Activated CD8-positive, alpha-beta memory T cell treated with anti-CD3 and anti-CD28 coated beads for 1 hour (primary cell): ENCODE measurements at regions not wholly inside any gene's neighbourhood (a gene's known extent, or its start where the extent isn't known, plus 50 kb on each side); places are given as distances from the start of the nearest gene placed in this dataset.

Experiments used
- DNase-seq, 2 donors: peaks; one replicate each; pipeline ENCODE4 v3.0.0-alpha.2; 2020; ENCODE audit warnings: low read depth in 1 of 2; ENCODE audit errors: extremely low read depth in 1 of 2

GRCh38 chr9:27991221-27991620 lies 417.9 kb upstream of the C9orf72 start:
- DNase-seq = no peak

DNA sequence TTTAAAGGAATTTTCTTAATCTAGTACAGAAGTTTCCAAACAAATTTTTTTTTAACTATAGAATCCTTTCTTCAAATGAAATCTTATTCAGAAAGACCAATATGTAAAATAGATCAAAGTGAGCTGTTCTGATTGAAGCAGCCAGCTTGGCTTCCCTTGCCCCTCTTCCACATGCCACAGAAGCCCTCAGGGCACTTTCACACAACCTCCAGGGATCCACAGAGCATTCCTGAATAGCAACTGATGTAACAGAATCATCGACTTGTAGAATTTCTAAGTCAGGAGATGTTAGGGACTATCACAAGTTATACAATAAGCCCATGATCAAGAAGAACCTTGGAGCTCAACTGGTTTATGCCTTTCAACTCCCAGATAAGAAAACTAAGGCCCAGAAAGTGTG lies 427.8 kb upstream of the C9orf72 start:
- DNase-seq = no peak

- no peak for DNase-seq
These were observed 431.6 kb upstream of the C9orf72 start for GRCh38 chr9:28004900-28005299.

- no peak for DNase-seq
These were observed 432.5 kb upstream of the C9orf72 start for GRCh38 chr9:28005779-28006178.

DNA sequence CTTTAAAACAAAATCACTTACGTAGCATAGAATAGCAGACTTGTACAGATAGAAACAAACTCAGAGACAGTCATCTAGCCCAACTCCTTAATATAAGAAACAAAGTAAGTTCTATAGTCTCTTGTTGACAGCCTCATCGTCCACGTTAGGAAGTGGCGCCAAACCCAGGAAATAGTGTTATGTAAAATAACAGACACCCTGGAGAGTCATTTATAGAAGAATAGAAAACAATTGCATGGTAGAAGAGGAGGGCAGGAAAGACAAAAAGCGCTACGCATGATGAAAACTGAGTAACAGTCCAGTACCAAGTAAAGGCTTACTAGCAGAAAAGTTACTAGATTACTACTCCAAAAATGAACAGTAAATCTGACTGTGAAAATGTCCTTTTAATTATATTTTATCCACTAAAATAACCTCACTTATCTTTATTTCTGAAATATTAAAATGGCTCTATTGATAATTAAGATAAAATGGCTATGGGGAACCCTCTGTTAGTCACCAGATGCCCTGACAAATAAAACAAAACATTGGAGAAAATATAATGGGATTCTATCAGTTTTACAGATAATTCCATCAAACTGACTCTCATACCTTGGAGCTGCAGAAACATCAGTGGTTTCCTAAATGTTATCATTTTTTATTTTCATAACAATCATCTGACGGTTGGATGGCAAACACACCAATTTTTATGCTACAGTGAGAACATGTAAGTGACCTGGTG lies 434.0 kb upstream of the C9orf72 start:
- DNase-seq = no peak

DNA sequence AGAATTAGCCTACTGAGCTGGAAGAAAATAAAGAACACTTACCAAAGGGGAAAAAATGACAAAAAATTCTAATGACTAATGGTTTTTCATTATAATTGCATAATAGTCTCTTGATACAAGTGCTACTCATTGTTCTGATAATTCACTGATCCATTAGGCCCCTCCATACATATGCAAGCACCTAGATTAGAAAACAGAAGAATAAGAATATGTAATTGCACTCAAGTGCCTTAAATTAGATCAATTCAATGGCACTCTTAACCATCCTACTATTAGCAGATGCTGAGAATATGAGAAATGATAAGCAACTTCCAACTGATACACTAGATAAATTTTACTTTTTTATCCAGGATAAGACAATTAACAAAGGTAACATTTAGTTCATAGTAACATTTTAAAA lies 440.9 kb upstream of the C9orf72 start:
- DNase-seq = no peak

DNA sequence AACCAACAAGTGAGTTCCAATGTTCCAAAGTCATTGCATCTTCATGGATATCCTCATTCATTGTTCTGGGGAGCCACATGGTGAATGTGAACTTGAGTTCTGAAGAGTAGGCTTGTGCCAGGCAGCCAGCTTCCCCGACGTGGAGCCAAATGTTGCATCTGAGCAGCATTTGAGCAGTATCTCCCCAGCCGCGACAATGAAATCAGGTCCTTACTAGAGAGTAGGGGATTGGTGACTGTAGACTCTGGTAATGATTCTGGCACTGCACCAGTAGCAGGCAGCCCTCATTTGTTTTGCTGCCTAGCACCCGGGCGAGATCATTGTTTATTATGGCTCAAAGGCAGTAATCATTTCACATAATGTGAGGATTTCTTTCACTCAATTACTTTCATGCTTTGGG lies 451.4 kb upstream of the C9orf72 start:
- no peak for DNase-seq

GRCh38 chr9:28025186-28025585 lies 451.9 kb upstream of the C9orf72 start:
- no peak for DNase-seq

DNA sequence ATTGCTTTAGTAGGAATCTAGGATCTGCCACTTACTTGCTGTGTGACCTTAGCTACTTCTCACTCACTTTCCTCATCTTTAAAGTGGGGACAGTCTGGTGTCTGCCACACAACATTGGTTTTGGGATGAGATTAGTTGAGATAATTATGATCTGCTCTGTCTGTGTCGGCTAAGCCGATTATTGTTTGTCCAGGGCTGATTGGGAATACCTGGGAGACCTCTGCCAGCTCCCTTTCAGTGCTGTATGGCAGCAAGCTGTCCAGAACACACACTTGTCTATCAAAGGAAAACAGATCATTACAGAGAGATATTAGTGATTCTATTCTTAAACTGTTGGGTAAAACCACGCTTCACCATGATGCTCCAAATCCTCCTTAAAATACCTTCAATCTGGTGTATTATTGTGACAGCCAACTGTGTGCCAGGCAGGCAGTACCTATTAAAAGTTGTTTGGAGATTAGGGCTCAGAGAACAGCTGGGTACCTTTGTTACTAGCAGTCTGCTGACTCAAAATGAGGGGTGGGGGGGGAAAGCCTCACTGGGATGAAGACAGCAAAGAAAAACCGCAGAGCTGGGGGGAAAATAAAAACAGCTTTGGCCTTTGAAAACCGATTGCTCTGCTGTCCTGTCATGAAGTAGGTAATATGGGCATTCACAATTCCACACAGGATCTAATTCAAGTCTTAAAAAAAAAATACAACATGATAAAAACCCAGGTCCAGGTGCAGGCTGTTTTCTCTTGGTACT lies 458.4 kb upstream of the C9orf72 start:
- DNase-seq = no peak

GRCh38 chr9:28032268-28032590 lies 458.9 kb upstream of the C9orf72 start:
- no peak for DNase-seq

DNA sequence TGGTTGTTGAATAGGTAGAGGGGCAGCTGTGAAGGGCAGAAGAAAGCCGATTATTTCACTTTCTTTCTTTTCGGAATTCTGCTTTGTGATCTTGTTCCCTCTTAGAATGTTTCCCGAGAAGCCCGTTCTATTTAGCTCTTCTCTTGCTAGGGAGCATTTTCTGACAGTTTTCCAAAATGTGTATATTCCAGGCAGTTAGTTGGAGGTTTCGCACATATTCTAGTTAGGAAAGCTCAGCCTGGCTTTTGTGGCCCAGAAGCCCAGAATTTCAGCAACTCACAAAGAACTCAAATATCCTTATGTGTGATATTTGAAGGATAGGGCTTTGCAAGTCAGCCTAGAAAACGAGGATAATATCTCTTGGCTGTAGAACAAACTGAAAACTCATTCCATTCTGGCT lies 461.0 kb upstream of the C9orf72 start:
- no peak for DNase-seq

- DNase-seq = no peak
These were observed 464.7 kb upstream of the C9orf72 start for GRCh38 chr9:28037968-28038367.

- no peak for DNase-seq
These were observed 471.8 kb upstream of the C9orf72 start for GRCh38 chr9:28045051-28045450.

DNA sequence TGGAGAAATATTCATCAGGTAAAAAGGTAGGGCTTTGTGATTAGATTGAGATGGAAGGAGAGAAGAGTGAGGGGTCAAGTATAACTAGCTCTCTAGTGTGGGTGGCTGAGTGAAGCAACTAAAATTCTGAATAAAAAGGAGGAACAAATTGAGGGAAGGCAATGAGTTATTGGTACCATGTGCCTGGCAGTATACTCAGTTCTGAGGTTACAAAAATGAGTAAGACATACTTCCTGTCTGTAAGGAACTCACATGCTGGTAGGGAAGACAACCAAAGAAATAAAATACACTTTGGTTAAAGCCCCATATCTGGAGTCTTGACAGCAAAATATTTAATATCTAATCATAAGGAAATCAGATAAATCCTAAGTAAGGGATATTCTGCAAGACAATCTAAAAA lies 476.8 kb upstream of the C9orf72 start:
- DNase-seq = no peak

DNA sequence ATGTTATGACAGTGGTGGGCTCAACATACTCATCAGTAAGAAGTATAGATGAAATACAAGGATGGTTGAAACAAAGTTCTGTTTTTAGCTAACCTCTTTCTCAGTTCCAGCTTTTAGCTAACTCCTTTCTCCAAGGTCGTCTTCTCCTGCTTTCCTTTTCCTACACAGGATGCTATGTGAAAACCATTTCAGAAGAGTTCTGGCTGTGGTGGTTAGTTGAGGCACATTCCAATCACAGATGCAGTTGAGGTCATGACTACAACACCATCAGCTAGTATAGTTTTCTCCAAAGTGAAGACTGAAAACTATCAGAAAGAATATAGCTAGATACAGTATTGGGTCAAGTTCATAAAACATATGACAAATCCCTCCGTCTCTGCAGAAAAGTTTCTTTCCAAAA lies 477.7 kb upstream of the C9orf72 start:
- DNase-seq = no peak

- DNase-seq = no peak
These were observed 478.6 kb upstream of the C9orf72 start for GRCh38 chr9:28051559-28052503.

GRCh38 chr9:28053096-28053777 lies 480.0 kb upstream of the C9orf72 start:
- no peak for DNase-seq

- DNase-seq = no peak
These were observed 482.7 kb upstream of the C9orf72 start for GRCh38 chr9:28056006-28056405.

- no peak for DNase-seq
These were observed 483.2 kb upstream of the C9orf72 start for GRCh38 chr9:28056466-28056865.

DNA sequence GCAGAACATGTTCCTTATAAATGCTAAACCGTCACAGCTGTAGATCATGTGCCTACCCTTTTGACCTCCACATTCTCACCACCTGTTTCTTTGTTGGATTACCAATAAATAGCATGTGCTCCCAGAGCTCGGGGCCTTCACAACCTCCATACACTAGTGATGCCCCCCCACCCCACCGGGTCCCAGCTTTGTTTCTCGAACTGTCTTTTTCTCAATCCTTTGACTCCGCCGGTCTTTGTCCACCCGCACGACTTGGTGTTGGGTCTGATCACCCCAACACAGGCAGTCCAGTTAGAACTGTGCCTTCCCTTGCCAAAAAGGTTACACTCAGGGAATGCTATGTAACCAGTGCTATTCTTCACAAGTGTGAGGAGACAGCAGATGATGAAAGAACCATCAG lies 485.9 kb upstream of the C9orf72 start:
- DNase-seq = no peak

GRCh38 chr9:28064241-28064815 lies 491.0 kb upstream of the C9orf72 start:
- DNase-seq = no peak
